ENCODE measurements at regions not wholly inside any gene's neighbourhood (a gene's known extent, or its start where the extent isn't known, plus 50 kb on each side); places are given as distances from the start of the nearest gene placed in this dataset.

GRCh38 chr3:160622263-160623045 lies 54.5 kb upstream of the ARL14 start:
- DNase-seq: no peak

GRCh38 chr3:160618878-160619277 lies 53.5 kb upstream of the KPNA4 start:
- DNase-seq: peak; percentile 1

DNA sequence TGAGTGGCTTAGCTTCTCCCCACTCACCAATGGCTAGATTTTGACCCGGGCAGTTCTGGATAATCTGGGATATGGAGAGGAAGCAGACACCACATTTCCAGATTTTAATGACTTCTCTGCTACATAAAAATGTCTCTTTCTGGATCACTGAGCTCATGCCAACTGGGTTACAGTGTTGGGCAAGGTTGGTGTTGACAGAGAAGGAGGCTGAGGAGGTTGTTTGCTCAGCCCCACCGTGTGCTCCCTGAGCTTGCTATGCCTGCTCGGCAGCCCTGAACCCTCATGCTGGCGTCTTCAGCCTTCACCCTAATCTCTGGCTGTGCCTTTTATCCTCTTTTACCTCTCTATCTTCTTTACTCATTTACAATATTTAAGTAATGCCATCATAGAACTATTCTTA lies 53.0 kb upstream of the KPNA4 start:
- peak; percentile 54 for DNase-seq

GRCh38 chr3:160617636-160618035 lies 52.3 kb upstream of the KPNA4 start:
- DNase-seq: no peak

- DNase-seq: no peak
These were observed 51.3 kb upstream of the KPNA4 start for GRCh38 chr3:160616716-160617115.

- DNase-seq: no peak
These were observed 50.9 kb upstream of the KPNA4 start for GRCh38 chr3:160616311-160616710.
